H9 (cell line): ENCODE measurements at regions not wholly inside any gene's neighbourhood (a gene's known extent, or its start where the extent isn't known, plus 50 kb on each side); places are given as distances from the start of the nearest gene placed in this dataset.

Source experiments
- DNase-seq: peaks from one replicate; pipeline ENCODE4 v3.0.0-alpha.2; 2017
- H2AFZ ChIP-seq: one replicate; pipeline ENCODE4 v1.6.1; 2013; ENCODE audit warnings: mild to moderate bottlenecking, low read length, control low read depth, moderate library complexity
- H2AK5ac ChIP-seq: 2 replicates; pipeline ENCODE4 v1.6.1; 2013; ENCODE audit warnings: low read length, control low read depth, mixed read lengths; ENCODE audit not compliant: insufficient read length
- H2BK120ac ChIP-seq: one replicate; pipeline ENCODE4 v1.6.1; 2013; ENCODE audit warnings: low read depth, mild to moderate bottlenecking, low read length, control low read depth, inconsistent platforms; ENCODE audit not compliant: poor library complexity, severe bottlenecking
- H2BK12ac ChIP-seq: 2 replicates; pipeline ENCODE4 v1.6.1; 2013; ENCODE audit warnings: low read length, control low read depth, mixed read lengths, low read depth; ENCODE audit not compliant: insufficient read length
- H2BK15ac ChIP-seq: 2 replicates; pipeline ENCODE4 v1.6.1; 2013; ENCODE audit warnings: low read depth, low read length, control low read depth
- H2BK20ac ChIP-seq: one replicate; pipeline ENCODE4 v1.6.1; 2013; ENCODE audit warnings: low read depth, mild to moderate bottlenecking, low read length, control low read depth, inconsistent platforms; ENCODE audit not compliant: poor library complexity, severe bottlenecking
- H2BK5ac ChIP-seq: 2 replicates; pipeline ENCODE4 v1.6.1; 2013; ENCODE audit warnings: low read length, control low read depth, mixed read lengths; ENCODE audit not compliant: insufficient read length
- H3K14ac ChIP-seq: 2 replicates; pipeline ENCODE4 v1.6.1; 2013; ENCODE audit warnings: low read length, control low read depth; ENCODE audit not compliant: insufficient read depth
- H3K18ac ChIP-seq: 2 replicates; pipeline ENCODE4 v1.6.1; 2013; ENCODE audit warnings: low read depth, mild to moderate bottlenecking, mixed read lengths, low read length, control low read depth; ENCODE audit not compliant: insufficient read length
- H3K23ac ChIP-seq: 2 replicates; pipeline ENCODE4 v1.6.1; 2013; ENCODE audit warnings: low read length, control low read depth, mixed read lengths, low read depth; ENCODE audit not compliant: insufficient read length
- H3K23me2 ChIP-seq: 2 replicates; pipeline ENCODE4 v1.6.1; 2013; ENCODE audit warnings: low read depth, mild to moderate bottlenecking, mixed read lengths, low read length, control low read depth; ENCODE audit not compliant: insufficient read length, poor library complexity, severe bottlenecking
- H3K27ac ChIP-seq: 2 replicates; pipeline ENCODE4 v1.5.1; 2013; ENCODE audit warnings: low read length, control low read depth, mixed read lengths, low read depth; ENCODE audit not compliant: insufficient read length
- H3K27me3 ChIP-seq: 2 replicates; pipeline ENCODE4 v1.6.1; 2013; ENCODE audit warnings: low read length, control low read depth, inconsistent platforms; ENCODE audit not compliant: insufficient read depth
- H3K4ac ChIP-seq: 2 replicates; pipeline ENCODE4 v1.6.1; 2013; ENCODE audit warnings: low read depth, mild to moderate bottlenecking, control low read depth, inconsistent platforms, low read length, moderate library complexity
- H3K4me1 ChIP-seq: 2 replicates; pipeline ENCODE4 v1.6.1; 2013; ENCODE audit warnings: low read length, control low read depth, inconsistent platforms; ENCODE audit not compliant: insufficient read depth
- H3K4me2 ChIP-seq: 2 replicates; pipeline ENCODE4 v1.6.1; 2013; ENCODE audit warnings: low read length, control low read depth, mixed read lengths; ENCODE audit not compliant: insufficient read length, insufficient read depth
- H3K56ac ChIP-seq: 2 replicates; pipeline ENCODE4 v1.6.1; 2013; ENCODE audit warnings: low read depth, mild to moderate bottlenecking, mixed read lengths, low read length, control low read depth; ENCODE audit not compliant: insufficient read length
- H3K79me1 ChIP-seq: 2 replicates; pipeline ENCODE4 v1.6.1; 2013; ENCODE audit warnings: low read depth, mild to moderate bottlenecking, moderate library complexity, low read length, control low read depth, inconsistent platforms; ENCODE audit not compliant: insufficient read depth, poor library complexity, severe bottlenecking
- H3K79me2 ChIP-seq: 2 replicates; pipeline ENCODE4 v1.6.1; 2013; ENCODE audit warnings: low read length, control low read depth, inconsistent platforms; ENCODE audit not compliant: insufficient read depth
- H3K9ac ChIP-seq: 2 replicates; pipeline ENCODE4 v1.6.1; 2013; ENCODE audit warnings: low read length, control low read depth, mixed read lengths; ENCODE audit not compliant: insufficient read length; ENCODE audit errors: extremely low read depth
- H3K9me3 ChIP-seq: one replicate; pipeline ENCODE4 v1.6.1; 2013; ENCODE audit warnings: low read depth, low read length, inconsistent platforms; ENCODE audit not compliant: control insufficient read depth
- H3T11ph ChIP-seq: one replicate; pipeline ENCODE4 v1.6.1; 2013; ENCODE audit warnings: mild to moderate bottlenecking, low read length, control low read depth, inconsistent platforms
- H4K20me1 ChIP-seq: one replicate; pipeline ENCODE4 v1.6.1; 2013; ENCODE audit not compliant: control insufficient read depth, insufficient read length, insufficient read depth
- H4K5ac ChIP-seq: 2 replicates; pipeline ENCODE4 v1.6.1; 2013; ENCODE audit warnings: low read depth, mild to moderate bottlenecking, mixed read lengths, low read length, control low read depth; ENCODE audit not compliant: insufficient read length
- H4K8ac ChIP-seq: replicated peaks from 2 replicates; pipeline ENCODE4 v1.6.1; 2013; ENCODE audit warnings: low read length, control low read depth, mixed read lengths, low read depth; ENCODE audit not compliant: insufficient read length
- H4K91ac ChIP-seq: 2 replicates; pipeline ENCODE4 v1.6.1; 2013; ENCODE audit warnings: low read depth, mild to moderate bottlenecking, moderate library complexity, mixed read lengths, low read length, control low read depth; ENCODE audit not compliant: insufficient read length
- H3K27ac Mint-ChIP-seq, 3 experiments: 2 replicates in 2 of 3; 3 replicates in 1 of 3; pipeline ENCODE4 v1.8.0; 2020 to 2021; ENCODE audit warnings: mixed read lengths in 3 of 3, mild to moderate bottlenecking in 1 of 3, moderate library complexity in 1 of 3
- H3K27me3 Mint-ChIP-seq: 2 replicates; pipeline ENCODE4 v1.8.0; 2021; ENCODE audit warnings: low read depth, mild to moderate bottlenecking, moderate library complexity, mixed read lengths
- H3K36me3 Mint-ChIP-seq, 3 experiments: 2 replicates in 2 of 3; 3 replicates in 1 of 3; pipeline ENCODE4 v1.8.0; 2020 to 2021; ENCODE audit warnings: low read depth in 3 of 3, mixed read lengths in 3 of 3; ENCODE audit not compliant: insufficient read depth in 1 of 3
- H3K4me1 Mint-ChIP-seq, 2 experiments: 2 replicates each; pipeline ENCODE4 v1.8.0; 2020; ENCODE audit warnings: mixed read lengths in 2 of 2
- H3K4me3 Mint-ChIP-seq, 2 experiments: 2 replicates in 1 of 2; 3 replicates in 1 of 2; pipeline ENCODE4 v1.8.0; 2020 to 2021; ENCODE audit warnings: mild to moderate bottlenecking in 2 of 2, mixed read lengths in 2 of 2, moderate library complexity in 1 of 2
- H3K9me3 Mint-ChIP-seq, 2 experiments: 2 replicates in 1 of 2; 3 replicates in 1 of 2; pipeline ENCODE4 v1.8.0; 2020; ENCODE audit warnings: mild to moderate bottlenecking in 2 of 2, mixed read lengths in 2 of 2, moderate library complexity in 1 of 2
- CTCF ChIP-seq: fragments of 200-600 bp; sonication (generic); conservative IDR thresholded peaks from 3 replicates; pipeline ENCODE4 v1.8.0; 2021; ENCODE audit warnings: antibody characterized with exemption, mild to moderate bottlenecking
- WGBS: extraction: QIAGEN DNeasy Blood & Tissue Kit; methylation state at CpG from one replicate; pipeline ENCODE4 v1.1.7; 2013; ENCODE audit warnings: missing lambda C conversion rate, low lambda C conversion rate, mixed read lengths; ENCODE audit not compliant: insufficient read length; ENCODE audit errors: extremely low coverage; 5-methylcytosine and 5-hydroxymethylcytosine counted together

GRCh38 chr4:125801373-125801772, 486.6 kb downstream of the FAT4 start:
- Histone ChIP-seq H3K23me2 (no peaks in the 10 kb centered on the region), H4K5ac (no peak overlapping the region), H2AK5ac (no peak overlapping the region), H2BK120ac (no peak overlapping the region), H3K23ac (no peak overlapping the region), H3T11ph (no peak overlapping the region), H4K8ac (no peak overlapping the region), H3K14ac (no peak overlapping the region), H3K79me1 (no peaks in the 10 kb centered on the region), H3K18ac (no peak overlapping the region), H2BK15ac (no peak overlapping the region), H3K27me3 (no peaks in the 10 kb centered on the region), H3K9me3 (no peaks in the 10 kb centered on the region), H4K20me1 (no peaks in the 10 kb centered on the region), H2BK12ac (no peak overlapping the region), H3K27ac (no peak overlapping the region), H3K9ac (no peak overlapping the region), H2AFZ (no peak overlapping the region), H3K79me2 (no peaks in the 10 kb centered on the region), H3K4me2 (no peak overlapping the region), H4K91ac (no peak overlapping the region), H2BK5ac (no peak overlapping the region), H3K4ac (no peak overlapping the region), H3K56ac (no peak overlapping the region), H3K4me1 (no peaks in the 10 kb centered on the region), H2BK20ac (no peak overlapping the region)
- TF ChIP-seq CTCF, result no peak
- H3K9me3 Mint-ChIP-seq, result no peaks in the 10 kb centered on the region
- H3K36me3 Mint-ChIP-seq, result no peaks in the 10 kb centered on the region
- H3K27ac Mint-ChIP-seq, result no peak overlapping the region
- no peak for DNase-seq
- peaks cover 13 to 19% of the 10 kb centered on the region in 2 experiments for H3K4me1 Mint-ChIP-seq
- no CpG with 5 or more reads among the region's 4 CpGs for WGBS
- no peaks in the 10 kb centered on the region for H3K27me3 Mint-ChIP-seq
- H3K4me3 Mint-ChIP-seq, result no peak overlapping the region
